ENCODE measurements at regions not wholly inside any gene's neighbourhood (a gene's known extent, or its start where the extent isn't known, plus 50 kb on each side); places are given as distances from the start of the nearest gene placed in this dataset.

- H3K27me3 Mint-ChIP-seq (ENCODE audit: low read depth), result peaks cover 12% of the 10 kb centered on the region
- Histone ChIP-seq H3K14ac (ENCODE audit: insufficient read depth, low read length) (no peak overlapping the region), H3K27ac (ENCODE audit: insufficient read length, low read depth, low read length) (no peak overlapping the region), H4K91ac (ENCODE audit: insufficient read length, low read depth, low read length) (no peak overlapping the region), H3K56ac (ENCODE audit: insufficient read length, low read depth, low read length) (no peak overlapping the region), H2BK15ac (ENCODE audit: low read depth, low read length) (no peak overlapping the region), H3K4me1 (ENCODE audit: insufficient read depth, low read length) (no peaks in the 10 kb centered on the region), H3K23ac (ENCODE audit: insufficient read length, low read depth, low read length) (no peak overlapping the region), H3K4me2 (ENCODE audit: insufficient read depth, insufficient read length, low read length) (no peak overlapping the region), H4K8ac (replicated peaks; ENCODE audit: insufficient read length, low read depth, low read length) (no peak overlapping the region), H2BK20ac (ENCODE audit: low read depth, low read length, poor library complexity, severe bottlenecking) (no peak overlapping the region), H4K5ac (ENCODE audit: insufficient read length, low read depth, low read length) (no peak overlapping the region), H3K18ac (ENCODE audit: insufficient read length, low read depth, low read length) (no peak overlapping the region), H3K23me2 (ENCODE audit: insufficient read length, low read depth, low read length, poor library complexity, severe bottlenecking) (no peaks in the 10 kb centered on the region), H3T11ph (ENCODE audit: low read length) (no peak overlapping the region), H2BK12ac (ENCODE audit: insufficient read length, low read depth, low read length) (no peak overlapping the region), H2AK5ac (ENCODE audit: insufficient read length, low read length) (no peak overlapping the region), H2BK120ac (ENCODE audit: low read depth, low read length, poor library complexity, severe bottlenecking) (no peak overlapping the region), H3K79me1 (ENCODE audit: insufficient read depth, low read depth, low read length, poor library complexity, severe bottlenecking) (no peaks in the 10 kb centered on the region), H3K4ac (ENCODE audit: low read depth, low read length) (no peak overlapping the region), H3K9me3 (ENCODE audit: control insufficient read depth, low read depth, low read length) (no peaks in the 10 kb centered on the region), H2AFZ (ENCODE audit: low read length) (no peak overlapping the region), H3K79me2 (ENCODE audit: insufficient read depth, low read length) (no peaks in the 10 kb centered on the region), H2BK5ac (ENCODE audit: insufficient read length, low read length) (no peak overlapping the region), H4K20me1 (ENCODE audit: control insufficient read depth, insufficient read depth, insufficient read length) (no peaks in the 10 kb centered on the region), H3K9ac (ENCODE audit: extremely low read depth, insufficient read length, low read length) (no peak overlapping the region), H3K27me3 (ENCODE audit: insufficient read depth, low read length) (no peaks in the 10 kb centered on the region)
- no peak overlapping the region for H3K4me3 Mint-ChIP-seq
- peaks cover 3 to 18% of the 10 kb centered on the region in 2 experiments; a peak in 2 of 4 replicates for H3K4me1 Mint-ChIP-seq
- DNase-seq, result no peak
- no peak overlapping the region for H3K27ac Mint-ChIP-seq
- no CpG with 5 or more reads among the region's 4 CpGs for WGBS (ENCODE audit: extremely low coverage, insufficient read length, low lambda C conversion rate)
- peaks cover 0 to 5% (median 0%) of the 10 kb centered on the region in 3 experiments; a peak in 2 of 7 replicates for H3K36me3 Mint-ChIP-seq (ENCODE audit: insufficient read depth in 1 of 3, low read depth in 3 of 3)
- no peak for TF ChIP-seq CTCF (conservative IDR thresholded peaks at IDR 0.05)
- peaks cover 3 to 6% of the 10 kb centered on the region in 2 experiments; a peak in 4 of 5 replicates for H3K9me3 Mint-ChIP-seq
Measured at GRCh38 chr17:79497777-79498348, 113.0 kb downstream of the RBFOX3 start.

Measured in H9 (cell line).